AG20443 (cell line): ENCODE measurements at regions not wholly inside any gene's neighbourhood (a gene's known extent, or its start where the extent isn't known, plus 50 kb on each side); places are given as distances from the start of the nearest gene placed in this dataset.

Experiments used
- DNase-seq: peaks from one replicate; pipeline ENCODE4 v3.0.0; 2012; ENCODE audit warnings: low spot score, mixed read lengths

DNA sequence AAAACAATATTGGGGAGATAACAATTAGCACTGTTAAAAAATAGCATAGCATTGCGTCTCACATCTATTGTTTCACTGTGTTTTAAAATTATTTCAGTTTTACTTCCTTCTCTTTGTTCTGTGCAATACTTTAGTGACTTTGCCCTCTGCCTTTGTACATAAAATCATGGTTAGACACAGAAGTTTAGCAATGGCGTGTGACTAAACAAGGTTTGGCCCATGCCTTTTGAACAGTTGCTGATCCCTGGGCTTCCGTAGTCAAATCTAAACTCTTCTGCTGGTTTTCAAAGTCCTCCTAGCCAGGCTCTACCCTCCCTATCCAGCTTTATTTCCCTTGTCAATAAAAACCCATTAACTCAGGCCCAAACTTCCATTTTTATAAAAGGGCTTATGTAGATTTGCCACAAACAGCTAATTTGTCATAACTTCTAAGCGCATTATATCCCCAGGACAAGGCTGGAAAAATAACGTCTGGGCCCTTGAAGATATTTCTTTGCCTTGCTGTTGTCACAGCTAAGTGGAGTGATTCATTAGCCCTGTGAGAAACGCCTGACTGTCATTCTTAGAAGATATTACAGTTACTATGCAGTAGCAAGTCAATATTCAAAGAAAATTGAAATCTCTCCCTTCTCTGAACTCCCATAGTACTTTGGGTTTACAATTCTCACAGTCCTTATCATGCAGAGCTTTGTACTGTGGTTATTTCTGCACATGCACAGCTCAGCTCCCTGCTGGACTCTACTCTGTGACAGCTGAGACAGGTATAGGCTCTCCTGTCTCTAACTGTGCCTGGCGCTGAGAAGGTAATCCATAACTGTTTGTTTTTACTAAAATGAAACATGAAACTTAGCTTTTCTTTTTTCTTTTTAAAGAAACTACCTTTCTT lies 123.4 kb upstream of the SLC24A5 start:
- DNase-seq, result no peak

DNA sequence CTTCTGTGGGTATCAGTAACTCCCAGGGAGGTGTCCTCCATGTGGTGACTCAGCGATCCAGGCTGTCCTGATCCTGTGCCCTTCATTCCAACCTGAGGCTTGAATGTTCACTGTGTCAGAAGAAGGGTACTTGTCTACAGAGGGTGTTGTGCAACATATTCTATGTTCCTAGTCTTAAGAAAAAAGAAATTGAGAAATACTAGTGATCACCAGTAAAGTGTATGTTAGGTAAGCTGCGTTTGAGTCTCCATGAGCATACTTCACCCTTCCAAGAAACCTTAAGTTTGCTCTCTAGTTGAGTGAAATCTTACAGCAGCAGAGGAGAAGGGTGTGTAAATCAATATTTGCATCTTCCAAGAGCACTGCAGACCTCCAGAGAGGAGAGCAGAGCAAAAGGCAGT lies 122.2 kb upstream of the SLC24A5 start:
- no peak for DNase-seq

DNA sequence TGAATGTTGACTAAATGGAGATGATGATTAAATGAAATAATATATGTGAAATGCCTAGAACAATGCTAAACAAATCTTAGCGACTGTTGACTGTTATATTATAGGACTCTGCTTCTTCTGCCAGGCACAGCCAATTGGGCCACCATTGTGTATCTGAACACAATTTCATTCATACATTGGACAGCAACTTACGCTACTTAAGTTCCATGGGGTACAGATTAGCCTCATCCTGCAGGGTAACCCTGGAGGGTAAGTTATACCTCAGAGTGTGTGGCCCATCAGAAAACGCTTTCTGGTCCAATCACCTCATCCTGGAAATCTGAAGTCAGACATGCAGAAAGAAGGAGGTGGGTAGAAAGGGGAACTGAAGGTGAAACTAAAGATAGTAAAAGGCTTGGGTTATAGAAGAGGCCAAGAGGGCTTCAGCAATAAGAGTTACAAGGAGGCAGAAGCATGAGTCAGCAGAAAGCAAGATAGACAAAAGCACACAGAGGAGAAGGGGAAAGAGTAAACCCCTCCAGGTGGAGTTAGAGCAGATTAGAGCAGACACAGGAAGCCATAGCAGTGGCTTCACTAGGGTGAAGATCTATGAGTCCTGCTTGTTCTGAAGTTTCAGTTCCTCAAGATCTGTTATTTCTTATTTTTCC lies 119.3 kb upstream of the SLC24A5 start:
- no peak for DNase-seq

DNA sequence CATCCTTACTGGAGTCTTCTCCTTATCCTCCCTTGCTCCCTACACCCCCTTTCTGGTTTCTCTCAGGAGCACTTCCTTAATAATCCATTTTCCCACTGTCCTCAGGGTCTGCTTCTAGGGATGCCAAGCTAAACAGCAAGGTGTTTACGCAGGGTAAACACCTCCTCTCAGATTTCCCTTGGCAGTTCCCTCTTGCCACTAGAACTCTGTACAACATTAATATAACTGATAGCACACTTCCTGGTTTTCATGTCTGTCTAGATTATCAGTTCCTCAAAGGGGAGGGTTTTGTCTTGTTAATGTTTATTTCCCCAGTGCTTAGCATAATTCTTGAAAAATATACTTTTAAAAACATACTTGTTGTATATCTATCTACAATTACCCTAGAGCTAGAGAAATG lies 118.0 kb upstream of the SLC24A5 start:
- no peak for DNase-seq

DNA sequence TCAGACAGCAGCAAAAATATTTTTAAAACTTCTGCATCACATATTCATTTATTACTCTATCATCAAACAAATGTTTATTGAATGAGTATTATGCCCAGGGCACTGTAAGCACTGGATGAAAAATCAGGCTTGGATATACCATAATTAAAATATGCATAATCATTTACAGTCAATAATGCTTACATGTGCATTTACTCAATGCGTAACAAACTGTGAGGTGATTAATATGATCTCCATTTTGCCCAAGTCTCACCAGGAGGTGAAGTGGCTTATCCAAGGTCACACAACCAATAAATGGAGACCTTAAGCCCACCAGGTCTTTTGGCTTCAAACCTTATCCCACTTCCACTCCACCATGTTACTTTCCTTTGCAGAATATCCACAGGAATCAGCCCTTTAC lies 117.3 kb upstream of the SLC24A5 start:
- DNase-seq, result no peak

DNA sequence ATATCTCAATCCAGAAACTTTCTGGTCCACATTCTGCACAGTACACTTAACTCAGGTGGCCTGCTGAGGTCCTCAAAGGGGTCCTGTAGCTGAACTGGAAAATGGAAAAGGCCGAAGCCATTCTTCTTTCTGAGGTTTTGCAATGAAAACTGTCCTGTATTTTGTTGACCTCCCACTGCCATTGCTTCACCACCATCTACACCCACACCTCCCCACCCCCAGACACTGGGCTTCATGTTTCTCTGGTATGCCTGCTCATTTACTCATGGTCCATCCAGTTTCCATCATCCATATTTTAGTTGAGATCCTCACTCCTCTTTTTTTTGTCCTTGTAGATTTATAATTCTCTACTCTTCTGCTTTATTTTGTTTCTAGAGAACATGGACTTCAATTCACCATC lies 115.7 kb upstream of the SLC24A5 start:
- no peak for DNase-seq

DNA sequence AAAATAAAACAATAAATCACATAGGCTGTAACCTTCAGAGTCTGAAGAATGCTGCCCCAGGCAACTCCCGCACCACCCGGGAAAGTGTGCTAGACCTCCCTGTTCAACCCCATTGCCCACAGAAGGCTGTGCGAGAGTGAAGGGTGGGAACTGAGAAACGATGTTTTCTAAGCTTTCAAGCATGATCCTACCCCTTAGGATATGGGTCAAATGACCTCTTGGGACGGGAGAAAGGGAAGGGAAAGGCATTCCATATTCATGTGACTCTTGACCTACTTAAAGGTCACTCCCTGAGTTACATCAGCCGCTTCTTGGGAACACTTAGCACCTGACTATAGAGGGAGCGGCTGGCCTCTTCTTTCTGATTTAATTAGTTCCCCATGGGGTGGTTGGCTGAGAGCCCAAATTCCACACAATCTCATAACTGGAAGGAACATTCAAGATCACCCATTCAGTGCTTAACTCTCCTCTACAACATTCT lies 114.7 kb upstream of the SLC24A5 start:
- DNase-seq, result no peak

DNA sequence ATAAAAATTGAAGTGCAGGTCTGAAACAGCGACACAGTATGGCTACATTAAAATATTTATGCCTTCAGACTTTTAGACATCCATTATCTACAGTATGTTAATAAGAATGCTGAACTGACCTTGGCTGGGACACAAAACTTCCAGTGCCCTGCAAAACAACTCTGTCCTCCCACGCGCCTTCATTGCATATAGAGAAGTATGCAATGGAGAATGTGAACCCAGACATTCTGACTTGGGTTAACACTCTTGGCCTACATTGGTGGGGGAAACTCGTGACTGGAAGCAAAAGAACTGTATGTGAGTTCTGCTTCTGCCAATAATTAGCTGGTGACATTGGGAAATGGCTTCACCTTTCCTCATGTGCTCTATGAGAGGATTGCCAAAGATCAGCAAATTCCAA lies 110.5 kb upstream of the SLC24A5 start:
- no peak for DNase-seq

DNA sequence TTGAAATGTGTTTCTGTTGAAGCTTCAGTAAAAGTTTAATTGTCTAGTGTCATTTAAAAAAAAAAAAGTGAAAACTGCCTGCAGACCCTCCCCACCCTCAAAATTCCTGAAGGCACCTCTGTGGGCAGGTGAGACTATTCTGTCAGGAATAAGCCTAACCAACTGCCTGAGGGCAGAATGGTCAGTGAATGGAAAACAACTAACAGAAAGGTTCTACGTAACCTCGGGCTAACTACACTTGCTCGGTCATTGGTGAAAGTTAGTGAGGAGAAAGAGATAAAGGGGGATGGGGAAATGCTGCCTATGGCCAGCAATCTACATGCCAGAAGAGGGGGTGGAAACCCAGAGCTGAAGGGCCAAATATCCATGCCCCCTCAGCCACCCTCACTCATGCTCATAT lies 108.6 kb upstream of the SLC24A5 start:
- no peak for DNase-seq

DNA sequence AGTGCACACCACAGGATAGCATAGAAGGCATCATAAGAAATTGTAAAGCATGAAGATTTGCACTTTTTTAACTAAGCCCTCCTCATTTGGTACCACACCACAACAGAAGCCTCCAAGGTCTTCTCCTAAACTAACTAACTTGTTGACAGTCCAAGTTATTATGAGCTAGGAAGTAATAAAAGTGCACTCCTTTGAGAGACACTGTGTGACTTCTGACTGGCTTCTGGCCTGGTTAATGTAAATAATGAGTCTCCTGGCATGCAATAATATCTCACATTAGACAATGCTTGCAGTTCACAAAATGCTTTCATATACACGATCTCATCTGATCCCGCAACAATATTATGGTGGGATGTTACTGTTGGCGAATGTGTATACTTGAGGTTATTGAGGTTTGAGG lies 103.9 kb upstream of the SLC24A5 start:
- no peak for DNase-seq

DNA sequence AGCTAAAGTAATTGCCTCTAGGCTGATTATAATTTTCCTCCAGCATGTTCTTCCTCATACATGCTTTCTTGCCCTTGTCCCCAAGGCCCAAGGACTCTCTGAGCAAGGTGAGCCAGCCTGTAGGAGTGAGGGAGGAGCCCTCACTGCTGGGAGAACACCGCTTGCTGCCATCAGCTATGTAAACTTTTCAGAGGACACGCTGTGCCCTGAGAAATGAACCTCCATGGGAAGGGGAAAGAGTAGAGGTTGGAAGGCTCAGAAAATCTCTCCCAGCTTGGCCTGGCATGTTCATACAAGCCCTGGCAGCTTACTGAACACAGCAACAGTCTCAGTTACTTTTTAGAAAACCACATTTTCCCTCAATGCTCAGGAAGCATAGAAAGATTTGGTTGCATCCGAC lies 103.0 kb upstream of the SLC24A5 start:
- no peak for DNase-seq

DNA sequence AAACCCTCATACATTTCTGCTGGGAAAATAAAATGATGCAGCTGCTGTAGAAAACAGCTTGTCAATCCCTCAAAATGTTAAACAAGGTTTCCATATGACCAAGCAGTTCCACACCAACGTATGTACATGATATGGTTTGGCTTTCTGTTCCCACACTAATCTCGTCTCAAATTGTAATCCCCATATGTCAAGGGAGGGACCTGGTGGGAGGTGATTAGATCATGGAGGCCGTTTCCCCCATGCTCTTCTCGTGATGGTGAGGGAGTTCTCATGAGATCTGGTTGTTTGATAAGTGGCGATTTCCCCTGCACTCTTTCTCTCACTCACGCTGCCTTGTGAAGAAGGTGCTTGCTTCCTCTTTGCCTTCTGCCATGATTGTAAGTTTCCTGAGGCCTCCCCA lies 100.6 kb upstream of the SLC24A5 start:
- no peak for DNase-seq

DNA sequence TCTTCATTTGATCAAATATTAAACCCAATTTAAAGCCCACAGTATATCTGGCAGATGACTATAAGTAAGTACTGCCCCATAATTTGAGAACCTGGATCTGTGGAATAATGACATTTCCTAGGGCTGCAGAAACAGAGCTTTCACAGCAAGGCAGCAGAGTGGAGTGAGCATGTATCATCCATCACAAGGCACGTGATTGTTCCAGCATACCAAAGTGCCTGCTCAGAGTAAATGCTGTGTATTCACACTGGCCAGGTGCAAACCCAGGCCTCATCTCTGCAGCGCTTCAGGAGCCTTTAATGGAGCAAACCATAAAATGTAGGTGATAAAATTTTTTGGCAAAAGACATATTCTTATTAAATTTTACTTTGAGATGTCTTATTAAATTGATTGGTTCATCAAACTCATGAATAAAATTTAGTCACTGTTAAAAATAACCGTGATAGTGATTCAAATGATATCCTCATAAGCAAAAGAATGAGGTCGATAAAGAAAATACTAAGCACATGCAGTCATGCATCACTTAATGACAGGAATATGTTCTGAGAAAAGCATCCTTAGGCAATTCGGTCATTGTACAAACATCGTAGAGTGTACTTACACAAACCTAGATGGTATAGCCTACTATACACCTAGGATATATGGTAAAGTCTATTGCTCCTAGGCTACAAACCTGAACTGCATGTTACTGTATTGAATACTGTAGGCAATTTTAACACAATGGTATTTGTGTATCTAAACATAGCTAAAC lies 99.3 kb upstream of the SLC24A5 start:
- DNase-seq, result no peak

DNA sequence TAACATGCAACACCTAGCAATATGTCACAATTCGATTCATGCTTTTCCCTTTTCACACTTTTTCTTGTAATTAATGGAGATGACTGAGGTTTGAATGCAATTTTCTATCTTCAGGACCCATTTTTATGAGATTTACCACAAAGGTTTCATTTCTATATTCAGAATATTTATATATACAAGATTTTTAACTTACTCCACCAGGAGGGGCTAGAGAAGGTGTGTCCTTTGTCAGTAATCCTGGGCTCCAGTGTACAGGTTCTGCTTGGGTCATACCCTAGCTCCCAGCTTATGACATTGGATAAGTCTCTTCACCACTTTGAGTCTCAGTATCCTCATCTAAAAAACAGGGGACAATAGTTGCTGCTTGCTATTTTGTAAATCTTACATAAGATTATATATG lies 95.7 kb upstream of the SLC24A5 start:
- DNase-seq, result no peak

DNA sequence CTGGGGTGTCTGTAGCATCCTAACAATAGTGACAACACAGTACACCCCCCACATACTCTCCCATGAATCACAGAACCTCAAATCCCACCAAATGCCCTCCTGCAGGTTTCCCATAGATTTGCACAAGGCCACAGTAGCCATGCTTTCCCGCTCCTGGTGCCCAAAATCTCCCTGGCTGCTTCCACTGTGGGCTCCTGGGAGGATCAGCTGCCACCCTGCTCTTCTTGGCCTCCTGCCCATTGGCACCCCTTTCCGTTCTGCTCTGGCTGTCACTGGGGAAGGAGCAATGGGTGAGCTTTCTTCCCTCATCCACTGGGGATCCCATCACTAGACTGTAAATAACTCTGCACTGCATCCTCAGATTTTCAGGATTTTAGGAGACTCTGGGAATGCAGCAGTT lies 92.1 kb upstream of the SLC24A5 start:
- DNase-seq, result no peak

DNA sequence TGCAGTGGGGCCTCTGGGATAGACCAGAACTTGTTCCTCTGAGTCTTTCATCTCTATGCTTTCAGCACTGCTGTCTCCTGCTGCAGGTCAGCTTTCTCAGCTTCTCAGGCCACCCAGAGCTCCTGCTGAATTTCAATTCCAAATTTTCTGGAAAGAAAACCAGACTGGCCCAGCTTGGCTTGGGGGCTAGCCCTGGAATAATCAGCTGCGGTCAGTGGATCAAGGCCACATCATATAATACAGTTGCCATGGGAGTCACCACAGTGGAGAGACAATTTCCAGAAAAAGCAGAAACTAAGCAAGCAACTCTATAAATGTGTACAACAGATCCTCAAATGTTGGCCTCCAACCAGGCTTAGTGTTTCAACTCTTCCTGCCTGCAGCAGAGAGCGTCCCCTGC lies 91.1 kb upstream of the SLC24A5 start:
- DNase-seq, result no peak

DNA sequence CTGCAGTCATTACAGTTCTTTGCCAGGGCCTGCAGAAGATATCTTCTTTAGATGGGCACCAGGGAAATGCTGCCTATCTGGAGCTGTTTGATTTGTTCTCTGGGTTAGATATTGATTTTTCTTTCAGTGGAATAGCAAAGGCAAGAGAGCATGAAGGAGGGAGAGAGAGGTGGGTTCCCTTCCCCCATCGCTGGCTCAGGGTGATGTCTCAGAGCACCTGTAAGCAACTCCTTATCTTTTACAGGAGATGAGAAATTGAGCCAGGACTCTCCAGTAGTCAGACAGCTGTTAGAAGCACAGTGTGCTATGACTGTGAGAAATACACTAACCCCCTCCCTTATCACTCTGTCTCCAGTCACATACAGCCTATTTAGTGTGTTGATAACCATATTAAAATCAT lies 89.3 kb upstream of the SLC24A5 start:
- no peak for DNase-seq

DNA sequence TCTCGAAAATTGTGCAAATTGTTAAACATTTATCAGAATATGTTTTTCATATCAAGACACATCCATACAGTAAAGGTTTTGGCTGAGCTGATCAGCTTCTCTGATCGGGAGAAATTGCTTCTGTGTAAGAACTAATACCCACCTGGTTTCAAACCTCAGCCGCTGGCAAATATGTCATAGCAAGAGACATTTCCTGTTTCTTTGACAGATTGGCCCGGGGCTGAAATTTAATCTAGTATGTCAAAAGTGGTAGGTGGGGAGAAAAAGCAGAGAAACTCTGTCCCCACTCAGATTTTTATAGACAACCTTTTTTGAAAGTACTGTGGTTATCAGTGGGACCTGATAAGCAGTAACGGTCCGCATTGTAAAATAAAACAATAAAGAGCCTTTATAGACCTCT lies 88.8 kb upstream of the SLC24A5 start:
- no peak for DNase-seq

DNA sequence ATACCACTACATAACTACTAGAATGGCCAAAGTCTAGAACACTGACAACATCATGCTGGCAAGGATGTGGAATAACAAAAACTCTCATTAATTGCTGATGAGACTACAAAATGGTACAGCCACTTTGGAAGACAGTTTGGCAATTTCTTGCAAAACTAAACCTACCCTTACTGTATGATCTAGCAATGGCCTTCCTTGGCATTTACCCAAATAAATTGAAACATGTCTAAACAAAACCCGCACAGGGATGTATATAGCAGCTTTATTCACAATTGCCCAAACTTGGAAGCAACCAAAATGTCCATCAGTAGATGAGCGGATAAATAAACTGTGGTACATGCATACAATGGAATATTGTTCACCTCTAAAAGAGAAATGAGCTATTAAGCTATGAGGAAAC lies 87.9 kb upstream of the SLC24A5 start:
- DNase-seq, result no peak

DNA sequence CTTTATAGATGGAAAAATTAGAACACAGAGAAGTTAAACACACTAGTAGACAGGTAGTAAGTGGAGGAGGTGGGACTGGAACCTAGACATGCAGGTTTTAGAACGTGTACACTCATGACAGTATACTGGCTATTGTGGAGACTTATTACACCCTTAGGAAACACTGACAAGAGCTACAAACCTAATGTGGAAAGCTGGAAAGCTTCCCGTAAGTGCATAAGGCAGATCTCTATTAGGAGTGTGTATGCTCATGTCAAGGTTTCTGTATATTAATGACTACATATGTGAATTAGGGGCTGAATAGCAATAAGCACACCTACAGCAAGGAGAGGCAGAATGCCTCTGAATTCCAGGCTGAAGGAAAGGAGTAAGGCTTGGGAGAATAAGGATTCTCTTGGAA lies 82.6 kb upstream of the SLC24A5 start:
- DNase-seq, result no peak

DNA sequence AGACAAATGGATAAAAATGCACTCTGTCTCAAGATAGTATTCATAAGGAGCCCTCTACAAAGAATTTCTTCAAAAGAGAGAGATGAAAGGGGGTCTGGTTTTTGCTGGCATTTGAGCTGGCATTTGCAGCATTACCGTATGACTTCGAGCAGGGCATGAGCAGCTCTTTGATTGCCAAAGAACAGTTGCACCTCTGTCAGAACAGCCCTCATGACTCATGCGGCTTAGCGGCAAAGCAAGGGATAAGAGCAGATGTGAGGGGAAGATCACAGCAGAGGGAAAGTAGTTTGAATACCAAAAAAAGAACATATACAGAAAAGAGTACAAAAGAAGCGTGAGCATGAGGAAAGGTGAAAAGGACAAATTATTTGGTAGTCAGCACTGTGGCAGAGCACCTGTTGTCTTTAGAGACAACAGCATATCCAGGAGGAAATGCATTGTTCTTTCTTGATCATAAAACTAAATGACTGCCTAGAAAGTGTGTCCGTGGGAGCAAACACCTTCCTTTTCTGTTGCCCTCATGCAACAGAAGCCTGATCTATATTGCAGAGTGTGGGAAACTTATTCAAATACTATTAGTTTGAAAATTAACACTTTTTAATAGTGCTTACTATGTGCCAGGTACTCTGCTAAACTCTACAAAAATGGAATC lies 80.5 kb upstream of the SLC24A5 start:
- no peak for DNase-seq

DNA sequence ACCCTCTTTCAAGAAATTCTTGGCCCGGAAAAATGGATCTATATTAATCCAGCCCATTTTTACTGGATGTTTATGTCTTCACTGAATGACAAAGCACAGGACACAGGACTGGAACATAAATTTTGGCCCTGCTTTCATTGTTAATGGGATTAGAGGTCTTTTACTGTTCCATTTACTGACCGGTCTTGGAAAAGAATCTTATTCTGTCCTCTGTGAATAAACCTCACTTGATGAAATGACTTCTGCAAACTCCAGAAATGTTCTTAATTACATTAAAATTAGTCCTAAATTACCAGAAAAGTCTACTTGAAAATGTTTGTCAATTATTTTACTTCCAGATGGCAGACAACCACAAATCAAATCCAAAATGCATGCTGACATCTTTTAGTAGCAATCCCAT lies 79.3 kb upstream of the SLC24A5 start:
- DNase-seq, result no peak
